Stimulated activated CD4-positive, alpha-beta T cell treated with anti-CD3 and anti-CD28 coated beads, Interleukin-15, amount 100 ng/mL, for 24 hours (primary cell): ENCODE measurements at regions not wholly inside any gene's neighbourhood (a gene's known extent, or its start where the extent isn't known, plus 50 kb on each side); places are given as distances from the start of the nearest gene placed in this dataset.
A peak's percentile ranks its signal among the peaks of the same experiment; 100 is the strongest.
"Not testable (repeated sequence)": the region's sequence is repeated elsewhere in the genome, so short reads cannot be mapped to it uniquely, and the experiment has no call there.

Experiments
- DNase-seq: peaks from one replicate; pipeline ENCODE4 v3.0.0-alpha.2; 2020

DNA sequence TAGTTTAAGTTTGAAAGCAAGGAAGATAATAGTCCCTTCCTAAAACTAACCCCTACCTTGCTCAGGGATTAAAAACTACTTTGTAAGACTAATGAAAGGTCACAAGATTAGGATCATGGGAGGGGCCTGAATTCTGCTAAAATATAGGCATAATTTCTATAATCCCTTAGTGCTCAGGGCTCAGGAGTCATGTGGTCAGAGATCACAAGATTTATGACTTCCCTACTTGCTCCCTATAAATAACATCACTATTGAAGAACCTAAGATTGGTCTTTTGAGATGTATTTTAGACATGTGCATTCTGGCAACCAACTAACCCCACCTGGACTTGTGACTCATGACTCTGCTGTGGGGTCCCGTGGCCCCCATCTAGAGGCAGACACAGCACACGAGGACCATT lies 81.1 kb downstream of the STMND1 start:
- no peak for DNase-seq

DNA sequence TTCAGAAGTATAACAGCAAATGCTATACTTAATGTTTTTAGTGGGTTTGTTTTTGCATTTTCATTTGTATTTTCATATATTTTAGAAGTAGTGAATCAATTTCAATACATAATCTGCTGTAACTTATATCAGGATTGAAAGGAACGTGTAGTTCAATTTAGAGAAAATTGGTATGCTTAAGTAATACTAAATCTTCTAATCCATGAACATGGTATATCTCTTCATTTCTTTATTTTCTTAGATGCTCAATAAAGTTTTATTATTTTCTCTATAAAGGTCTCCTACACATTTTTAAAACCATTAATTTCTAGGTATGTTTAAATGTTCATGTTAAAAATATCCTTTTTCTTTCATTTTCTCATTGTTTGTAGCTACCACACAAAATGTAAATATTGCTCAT lies 85.1 kb downstream of the STMND1 start:
- DNase-seq, result no peak

DNA sequence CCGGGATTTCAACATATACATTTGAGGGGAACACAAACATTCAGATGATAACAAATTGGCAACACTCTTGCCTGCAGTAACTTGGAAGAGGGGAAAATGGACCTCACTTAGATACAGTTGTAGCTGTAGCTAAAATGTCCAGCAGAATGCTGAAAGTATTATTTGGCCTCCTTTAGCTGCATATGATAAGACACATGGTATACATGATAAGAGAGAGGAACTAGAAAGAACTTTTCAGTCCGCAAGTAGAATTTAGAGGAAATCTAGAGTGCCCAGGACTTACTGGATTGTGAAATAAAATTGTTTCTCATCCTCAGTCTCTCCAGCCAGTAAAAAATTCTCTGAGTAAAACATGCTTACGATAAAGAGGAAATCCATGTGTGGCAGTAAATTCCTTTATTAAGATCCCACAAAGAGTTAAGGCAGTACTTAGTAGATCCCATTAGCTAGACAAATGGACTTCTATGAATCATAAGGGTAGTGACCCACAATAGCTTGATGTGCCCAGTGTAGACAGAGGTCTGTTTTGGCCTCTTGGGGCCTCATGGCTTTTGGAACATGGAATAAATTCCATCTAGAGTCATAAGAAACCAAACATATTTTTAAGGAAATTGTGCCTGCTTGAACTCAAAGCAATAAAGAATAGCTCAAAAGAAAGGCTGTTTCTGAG lies 87.9 kb upstream of the RBM24 start:
- DNase-seq, result no peak

- no peak for DNase-seq
Observed at GRCh38 chr6:17197607-17198006, 83.6 kb upstream of the RBM24 start.

- peak; percentile 3 for DNase-seq
Observed at GRCh38 chr6:17200395-17200794, 80.8 kb upstream of the RBM24 start.

DNA sequence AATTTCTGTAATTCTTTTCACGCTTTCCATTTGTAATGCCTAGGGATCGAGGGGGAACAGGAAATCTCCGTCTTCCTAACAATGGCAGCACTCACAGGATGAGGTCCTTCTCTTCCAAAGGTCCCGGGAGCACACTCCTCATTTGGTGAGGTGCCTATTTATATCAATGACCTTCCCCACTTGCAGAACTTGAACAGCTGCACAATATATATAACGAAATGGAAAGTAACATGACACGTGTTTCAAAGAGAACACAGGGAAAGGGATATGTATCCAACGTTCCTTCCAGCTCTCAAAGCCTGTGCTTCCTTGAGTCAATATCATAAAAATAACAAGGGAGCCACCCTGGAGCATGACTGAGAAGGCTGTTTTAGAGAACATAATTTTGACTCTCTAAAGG lies 78.6 kb upstream of the RBM24 start:
- DNase-seq, result no peak

DNA sequence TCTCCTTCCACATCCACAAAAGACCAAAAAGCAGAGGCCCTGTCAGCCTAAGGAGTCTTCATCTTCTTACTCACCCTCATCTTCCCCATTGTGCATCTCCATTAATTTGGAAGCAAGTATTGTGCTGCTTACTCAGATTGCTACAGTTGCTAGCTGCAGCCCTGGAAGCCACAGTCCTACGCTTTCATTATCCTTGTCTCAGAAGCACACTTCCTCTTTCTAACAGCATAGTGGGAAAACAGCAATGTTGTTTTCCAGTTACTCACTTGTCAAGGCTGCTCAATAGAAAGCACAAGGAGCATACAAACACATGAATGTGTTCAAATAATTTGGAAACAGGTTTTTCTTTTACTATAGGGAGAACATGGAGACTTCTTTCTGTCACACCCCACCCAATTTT lies 76.6 kb upstream of the RBM24 start:
- no peak for DNase-seq

GRCh38 chr6:17206566-17207072 lies 74.5 kb upstream of the RBM24 start:
- no peak for DNase-seq

- DNase-seq, result no peak
Observed at GRCh38 chr6:17207281-17207680, 73.9 kb upstream of the RBM24 start.

DNA sequence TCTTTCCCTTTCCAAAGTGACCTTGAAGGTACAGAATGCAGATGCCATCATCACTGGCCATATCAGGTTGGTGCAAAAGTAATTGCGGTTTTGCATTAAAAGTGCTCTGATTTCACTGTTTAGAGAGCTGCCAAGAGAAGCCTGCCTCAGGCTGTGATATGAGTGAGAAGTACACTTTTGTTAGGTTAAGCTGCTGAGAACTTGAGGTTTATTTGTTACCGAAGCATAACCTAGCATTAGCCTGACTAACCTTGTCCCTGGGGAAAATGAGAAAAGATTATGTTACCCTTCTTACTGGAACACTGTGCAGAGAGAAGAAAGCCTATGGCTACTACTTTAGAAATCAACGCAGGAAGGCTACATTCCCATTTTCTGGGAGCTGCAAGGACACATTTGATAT lies 70.5 kb upstream of the RBM24 start:
- DNase-seq, result no peak

GRCh38 chr6:17211101-17211500 lies 70.1 kb upstream of the RBM24 start:
- DNase-seq, result no peak

DNA sequence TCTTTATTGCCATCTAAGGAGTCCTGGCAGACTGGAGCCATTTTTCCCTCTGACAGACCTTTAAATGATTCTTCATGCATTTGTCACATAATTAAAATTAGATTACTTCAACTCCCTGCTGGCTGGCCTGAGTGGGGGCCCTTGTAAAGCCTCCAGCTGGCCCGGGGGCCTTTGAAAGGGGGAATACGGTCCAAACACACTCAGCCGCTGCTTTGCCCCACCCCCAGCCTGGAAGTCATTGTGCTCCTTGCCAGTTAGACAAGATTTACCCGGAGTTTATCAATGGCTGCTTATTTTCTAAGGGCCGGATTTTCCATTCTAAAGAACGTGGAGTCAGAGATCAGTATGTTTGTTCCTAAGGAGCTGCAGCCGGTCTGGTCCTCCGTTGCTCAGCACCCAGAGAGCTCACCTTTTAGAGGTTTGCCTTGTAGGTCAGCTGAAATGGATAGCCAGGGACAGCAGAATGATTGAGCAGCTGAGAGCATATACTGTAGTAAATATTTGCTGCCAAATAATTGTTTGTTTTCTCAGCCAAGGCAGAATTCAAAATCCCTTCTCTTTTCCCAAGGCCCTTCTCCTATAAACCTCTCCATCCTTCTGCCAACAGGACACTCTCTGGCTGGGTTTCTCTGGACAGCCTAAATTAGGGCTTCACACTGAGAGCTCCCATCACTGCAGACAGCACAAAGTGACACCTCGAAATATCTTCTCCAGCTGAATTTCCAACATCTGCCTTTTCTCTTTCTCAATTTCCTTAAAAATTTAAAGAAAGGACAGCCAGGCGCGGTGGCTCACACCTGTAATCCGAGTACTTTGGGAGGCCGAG lies 68.4 kb upstream of the RBM24 start:
- DNase-seq, result no peak

DNA sequence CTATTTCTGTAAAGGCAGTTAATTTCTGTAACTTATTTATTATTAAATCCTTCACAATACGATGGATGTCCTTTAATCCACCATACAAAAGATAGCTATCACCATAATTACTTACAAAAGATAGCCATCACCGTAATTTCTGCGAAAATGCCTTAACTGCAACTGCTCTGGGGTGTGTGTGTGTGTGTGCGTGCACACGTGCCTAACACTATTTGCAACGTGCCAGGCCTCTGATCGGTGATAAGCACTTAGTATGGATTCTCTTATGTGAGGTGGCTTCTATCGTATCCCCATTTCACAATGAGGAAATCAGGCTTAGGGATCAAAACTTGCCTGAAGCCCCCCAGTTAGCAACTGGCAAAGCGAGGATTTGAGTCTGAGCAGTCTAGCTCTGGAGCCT lies 67.1 kb upstream of the RBM24 start:
- no peak for DNase-seq

DNA sequence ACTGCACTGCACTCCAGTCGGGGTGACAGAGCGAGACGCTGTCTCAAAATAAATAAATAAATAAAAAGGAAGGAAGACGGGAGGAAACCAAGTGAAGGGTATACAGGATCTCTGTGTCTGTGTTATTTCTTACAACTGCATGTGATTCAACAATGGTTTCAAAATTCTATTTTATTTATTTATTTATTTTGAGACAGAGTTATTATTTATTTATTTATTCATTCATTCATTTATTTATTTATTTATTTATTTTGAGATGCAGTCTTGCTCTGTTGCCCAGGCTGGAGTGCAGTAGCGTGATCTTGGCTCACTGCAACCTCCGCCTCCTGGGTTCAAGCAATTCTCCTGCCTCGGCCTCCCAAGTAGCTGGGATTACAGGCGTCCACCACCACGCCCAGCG lies 64.2 kb upstream of the RBM24 start:
- not testable (repeated sequence) for DNase-seq

DNA sequence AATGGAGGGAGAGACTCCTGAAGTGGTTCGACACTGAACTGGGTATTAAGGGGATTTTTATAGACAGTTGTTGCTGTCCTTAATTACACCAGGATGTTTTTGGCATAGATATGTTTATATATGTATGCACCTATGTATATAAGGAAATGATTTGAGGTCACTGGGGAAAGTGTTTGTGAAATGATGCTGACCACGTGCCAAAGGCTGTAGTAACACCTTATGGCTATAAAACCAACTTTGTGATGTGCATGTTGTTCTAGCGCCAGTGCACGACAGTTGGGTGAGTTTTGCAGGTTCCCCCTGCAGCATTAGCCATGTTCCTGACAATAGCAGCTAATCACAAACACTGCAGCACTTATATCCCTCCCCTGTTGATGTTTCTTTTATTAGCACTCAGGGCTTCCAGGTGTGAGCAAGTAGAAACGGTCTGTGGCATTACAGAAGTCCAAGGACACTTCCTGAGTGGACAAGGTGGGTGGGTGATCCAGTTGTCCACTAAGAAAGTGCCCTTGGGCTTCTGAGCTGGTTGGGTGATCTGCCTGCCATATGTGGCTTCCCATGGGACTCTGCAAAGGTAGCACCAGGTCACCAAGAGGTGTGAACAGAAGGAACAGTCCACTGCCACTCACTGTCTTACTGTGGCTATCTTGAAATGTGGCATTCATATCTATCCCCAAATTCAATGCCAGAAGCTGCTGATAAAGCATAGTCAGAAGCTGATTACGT lies 63.0 kb upstream of the RBM24 start:
- no peak for DNase-seq

DNA sequence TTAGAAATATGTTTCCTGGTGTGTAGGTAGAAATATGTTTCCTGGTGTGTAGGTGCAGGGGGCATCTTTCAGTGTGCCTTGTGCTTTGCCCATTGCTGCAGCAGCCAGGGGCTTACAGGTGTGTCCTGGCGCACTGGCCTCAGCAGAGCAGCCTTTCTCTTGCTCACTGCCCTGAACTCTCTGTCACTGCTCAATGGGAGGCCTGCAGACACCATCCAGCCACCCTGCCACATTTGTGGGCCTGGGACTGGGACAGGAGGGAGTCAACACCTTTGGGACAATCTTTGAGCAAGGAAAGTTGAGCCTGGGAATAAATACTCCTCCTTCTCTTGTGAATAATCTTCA lies 62.4 kb upstream of the RBM24 start:
- no peak for DNase-seq

- no peak for DNase-seq
Observed at GRCh38 chr6:17219098-17219497, 62.1 kb upstream of the RBM24 start.

DNA sequence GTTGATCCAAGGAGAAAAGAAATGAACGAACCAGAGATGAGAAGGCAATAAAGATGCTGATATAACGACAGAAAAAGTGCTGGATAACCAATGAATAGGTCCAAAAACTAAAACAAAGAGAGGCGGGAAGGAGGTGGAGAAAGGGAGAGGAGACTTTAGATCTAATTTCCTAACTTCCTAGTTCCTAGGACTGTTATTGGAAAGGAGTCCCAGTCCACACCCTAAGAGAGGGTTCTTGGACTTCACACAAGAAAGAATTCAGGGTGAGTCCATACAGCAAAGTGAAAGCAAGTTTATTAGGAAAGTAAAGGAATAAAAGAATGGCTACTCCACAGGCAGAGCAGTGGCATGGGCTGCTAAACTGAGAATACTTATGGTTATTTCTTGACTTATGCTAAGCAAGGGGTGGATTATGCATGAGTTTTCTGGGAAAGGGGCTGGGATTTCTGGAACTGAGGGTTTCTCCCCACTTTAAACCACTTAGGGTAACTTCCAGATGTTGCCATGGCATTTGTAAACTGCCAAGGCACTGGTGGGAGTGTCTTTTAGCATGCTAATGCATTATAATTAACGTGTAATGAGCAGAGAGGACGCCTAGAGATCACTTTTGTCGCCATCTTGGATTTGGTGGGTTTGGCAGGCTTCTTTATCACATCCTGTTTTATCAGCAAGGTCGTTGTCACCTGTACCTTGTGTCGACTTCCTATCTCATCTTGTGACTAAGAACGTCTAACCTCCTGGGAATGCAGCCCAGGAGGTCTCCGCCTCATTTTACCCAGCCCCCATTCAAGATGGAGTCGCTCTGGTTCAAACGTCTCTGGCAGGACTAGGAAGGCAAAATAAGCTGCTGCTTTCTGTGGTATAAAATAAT lies 60.9 kb upstream of the RBM24 start:
- DNase-seq, result no peak

DNA sequence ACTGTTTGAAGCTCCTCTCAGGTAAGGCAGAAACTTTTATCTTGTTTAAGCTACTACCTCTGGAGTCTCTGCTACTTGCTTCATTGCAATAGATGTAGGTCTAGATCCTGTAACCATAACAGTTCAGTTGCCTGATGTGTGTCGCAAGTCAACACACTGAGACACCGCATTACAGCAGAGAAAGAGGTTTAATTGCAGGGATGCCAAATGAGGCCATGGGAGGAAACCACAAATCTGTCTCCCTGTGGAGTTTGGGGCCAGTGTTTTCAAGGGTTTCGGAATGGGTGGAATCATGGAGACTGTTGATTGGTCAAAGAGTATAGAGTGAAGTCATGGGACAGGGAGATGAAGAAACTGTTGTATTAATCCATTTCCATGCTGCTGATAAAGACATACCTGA lies 57.1 kb upstream of the RBM24 start:
- no peak for DNase-seq

GRCh38 chr6:17224501-17224900 lies 56.7 kb upstream of the RBM24 start:
- not testable (repeated sequence) for DNase-seq

DNA sequence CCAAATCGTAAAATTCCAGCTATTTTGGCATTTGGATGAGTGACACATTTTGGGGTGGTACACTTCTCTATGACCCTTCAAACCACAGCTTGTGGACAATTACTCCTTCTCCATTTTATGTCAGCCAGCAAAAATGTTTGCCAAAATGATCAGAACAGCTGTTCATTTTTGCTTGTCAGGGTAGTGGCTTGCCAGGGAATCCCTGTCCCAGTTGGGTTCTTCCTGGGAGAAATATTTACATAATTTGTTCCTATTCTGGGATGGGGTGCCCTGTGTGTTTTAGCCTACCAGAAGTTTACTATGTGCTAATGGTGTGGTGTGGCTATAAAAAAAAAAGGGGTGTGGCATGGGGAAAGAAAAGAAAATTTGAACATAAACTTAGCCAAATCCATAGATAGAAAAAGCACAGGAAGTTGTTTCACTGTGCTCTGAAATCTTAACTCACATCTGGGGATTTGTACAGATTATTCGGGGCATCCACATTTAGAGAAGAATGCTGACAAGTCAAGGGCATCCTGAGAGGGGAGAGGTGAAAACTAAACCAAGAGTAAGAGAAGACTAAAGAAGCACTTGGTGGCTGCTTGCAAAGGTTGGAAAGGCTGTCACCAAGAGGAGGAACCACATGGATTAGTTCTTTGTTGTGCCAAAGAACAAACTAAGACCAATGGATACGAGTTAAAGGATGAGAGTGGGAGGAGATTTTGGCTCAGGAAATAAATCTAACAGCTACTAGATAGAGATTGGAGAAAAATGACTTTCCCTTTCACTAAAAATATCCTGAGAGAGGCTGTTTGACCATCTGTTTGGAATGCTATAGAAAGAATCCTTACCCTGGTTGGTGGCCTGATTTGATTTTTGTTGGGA lies 55.2 kb upstream of the RBM24 start:
- DNase-seq, result no peak

GRCh38 chr6:17226786-17227233 lies 54.4 kb upstream of the RBM24 start:
- no peak for DNase-seq
